ENCODE measurements at regions not wholly inside any gene's neighbourhood (a gene's known extent, or its start where the extent isn't known, plus 50 kb on each side); places are given as distances from the start of the nearest gene placed in this dataset.

DNA sequence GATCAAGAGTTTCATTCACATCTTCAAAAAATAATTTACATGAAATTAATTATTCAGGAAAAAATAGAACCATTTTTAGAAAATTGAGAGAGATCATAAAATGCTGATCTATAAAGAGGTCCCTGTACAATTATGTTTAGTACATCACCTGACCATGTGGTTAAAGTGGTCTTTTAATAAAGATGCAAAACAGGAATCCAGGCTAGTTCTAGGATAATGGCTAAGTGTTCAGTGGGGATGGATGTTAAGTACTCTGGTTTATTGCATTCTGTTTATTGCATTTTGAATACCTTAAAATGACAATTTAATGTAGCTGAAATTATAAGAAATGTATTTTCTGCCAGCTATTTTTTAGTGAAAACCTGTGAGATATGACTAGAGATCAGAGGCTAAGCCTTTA is 72.0 kb upstream of the SMC2 start:
- Histone ChIP-seq H3K14ac (ENCODE audit: insufficient read length) (no peak overlapping the region), H4K8ac (ENCODE audit: extremely low read depth, insufficient read depth, low read length) (no peak overlapping the region), H4K5ac (ENCODE audit: insufficient read length, low read depth, low read length) (no peak overlapping the region), H2BK12ac (ENCODE audit: low read depth, low read length) (no peak overlapping the region), H3K36me3 (ENCODE audit: control insufficient read depth in 2 of 4, insufficient read depth in 4 of 4, low read length in 3 of 4) (no peaks in the 10 kb centered on the region), H3K4ac (replicated peaks; ENCODE audit: insufficient read length, low read depth, low read length) (no peak overlapping the region), H3K27ac (ENCODE audit: low read depth, low read length) (no peak overlapping the region), H2BK120ac (replicated peaks; ENCODE audit: low read depth, low read length) (no peak overlapping the region), H3K9ac (replicated peaks in 1 of 4; ENCODE audit: extremely low read depth in 1 of 4, low read depth in 3 of 4, low read length in 3 of 4) (no peak overlapping the region), H3K4me2 (ENCODE audit: insufficient read depth in 1 of 2, low read depth in 2 of 2, low read length in 2 of 2) (no peak overlapping the region), H3K4me1 (replicated peaks in 1 of 4; ENCODE audit: control insufficient read depth in 3 of 4, insufficient read depth in 4 of 4, low read length in 3 of 4) (no peaks in the 10 kb centered on the region), H2BK5ac (ENCODE audit: low read depth, low read length) (no peak overlapping the region), H2AK5ac (ENCODE audit: low read depth, low read length) (no peak overlapping the region), H3K23me2 (ENCODE audit: low read depth, low read length) (no peaks in the 10 kb centered on the region), H3K18ac (ENCODE audit: extremely low read depth, low read length) (no peak overlapping the region), H3K79me1 (ENCODE audit: low read depth, low read length) (no peaks in the 10 kb centered on the region), H4K91ac (replicated peaks; ENCODE audit: insufficient read length, low read length) (no peak overlapping the region), H2BK20ac (ENCODE audit: low read length) (no peak overlapping the region), H2BK15ac (ENCODE audit: low read length) (no peak overlapping the region), H3K56ac (replicated peaks; ENCODE audit: insufficient read length, low read depth, low read length) (no peak overlapping the region), H3K79me2 (ENCODE audit: control insufficient read depth in 1 of 2, insufficient read depth in 2 of 2, low read length in 2 of 2) (no peaks in the 10 kb centered on the region), H4K20me1 (replicated peaks in 1 of 2; ENCODE audit: control insufficient read depth in 1 of 2, insufficient read depth in 2 of 2, low read length in 2 of 2) (no peaks in the 10 kb centered on the region), H3K9me3 (ENCODE audit: insufficient read depth in 2 of 2, low read depth in 1 of 2, low read length in 1 of 2) (no peaks in the 10 kb centered on the region), H3K4me3 (ENCODE audit: extremely low read depth in 1 of 4, insufficient read depth in 2 of 4, low read depth in 3 of 4, low read length in 4 of 4) (no peak overlapping the region), H3K27me3 (replicated peaks in 1 of 4; ENCODE audit: control insufficient read depth in 3 of 4, extremely low read depth in 1 of 4, insufficient read depth in 3 of 4, low read length in 3 of 4) (no peaks in the 10 kb centered on the region), H3K23ac (ENCODE audit: insufficient read length) (no peak overlapping the region), H2AFZ (ENCODE audit: low read length) (no peak overlapping the region)
- no peak for FAIRE-seq
- TF ChIP-seq CTCF (IDR thresholded peaks at IDR 0.05; ENCODE audit: control extremely low read depth in 1 of 3, insufficient read depth in 1 of 3, low read depth in 1 of 3, low read length in 3 of 3) = no peak
- no peak for TF ChIP-seq NRF1 (IDR thresholded peaks at IDR 0.05; ENCODE audit: low read depth, low read length)
- no peak for DNase-seq (ENCODE audit: low read depth in 1 of 2, low spot score in 2 of 2)
- CTCF ChIA-PET (ENCODE audit: partially characterized antibody) = no interaction called here
- POLR2A ChIA-PET (ENCODE audit: partially characterized antibody) = no interaction called here
